Activated CD4-positive, alpha-beta memory T cell treated with anti-CD3 and anti-CD28 coated beads, Interleukin-2, amount 10 ng/mL, durations not matched to agents 7 days and 5 days (primary cell): ENCODE measurements at regions not wholly inside any gene's neighbourhood (a gene's known extent, or its start where the extent isn't known, plus 50 kb on each side); places are given as distances from the start of the nearest gene placed in this dataset.

Experiments used
- CTCF ChIA-PET: fragments of 350-600 bp; sonication (Branson Sonifier 250); formaldehyde crosslinking; loops from one replicate; lab custom pipeline; 2021; ENCODE audit warnings: antibody characterized with exemption, inconsistent platforms; lab: Charles Lee
- POLR2A ChIA-PET: fragments of 350-600 bp; sonication (Branson Sonifier 250); formaldehyde crosslinking; loops from one replicate; lab custom pipeline; 2021; ENCODE audit warnings: antibody characterized with exemption; lab: Charles Lee
- DNase-seq: peaks from one replicate; pipeline ENCODE4 v3.0.0-alpha.2; 2020
- H3K27ac Mint-ChIP-seq: one replicate; pipeline ENCODE4 v1.8.0; 2021; ENCODE audit warnings: mild to moderate bottlenecking, mixed read lengths
- H3K27me3 Mint-ChIP-seq: one replicate; pipeline ENCODE4 v1.8.0; 2021; ENCODE audit warnings: mixed read lengths
- H3K36me3 Mint-ChIP-seq: one replicate; pipeline ENCODE4 v1.8.0; 2021; ENCODE audit warnings: low read depth, mixed read lengths
- H3K4me1 Mint-ChIP-seq: one replicate; pipeline ENCODE4 v1.8.0; 2021; ENCODE audit warnings: mixed read lengths
- H3K4me3 Mint-ChIP-seq: one replicate; pipeline ENCODE4 v1.8.0; 2021; ENCODE audit warnings: mild to moderate bottlenecking, mixed read lengths
- H3K9me3 Mint-ChIP-seq: one replicate; pipeline ENCODE4 v1.8.0; 2021; ENCODE audit warnings: mixed read lengths

DNA sequence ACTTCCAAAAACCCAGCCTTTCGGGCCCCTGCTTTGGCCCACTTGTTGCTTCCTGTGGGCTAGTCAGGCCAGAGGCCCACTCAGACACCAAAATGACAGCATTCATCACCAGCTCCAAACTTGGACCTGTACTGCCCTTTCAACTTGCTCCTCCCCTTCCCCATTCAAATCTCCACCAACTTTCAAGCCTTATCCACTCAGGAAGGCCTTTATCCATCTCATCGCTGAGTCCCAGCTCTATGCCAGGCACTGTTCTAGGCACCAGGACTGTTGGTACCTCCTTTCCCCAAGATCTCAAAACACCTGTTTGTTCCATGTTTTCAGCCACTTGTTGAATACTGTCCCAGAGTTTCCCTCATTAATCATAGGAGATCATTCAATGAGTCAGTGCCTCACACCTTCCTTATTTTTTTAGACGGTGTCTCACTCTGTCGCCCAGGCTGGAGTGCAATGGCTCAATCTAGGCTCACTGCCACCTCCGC is 1011.4 kb downstream of the UQCRFS1 start:
- no peaks in the 10 kb centered on the region for H3K27me3 Mint-ChIP-seq
- H3K4me1 Mint-ChIP-seq: no peaks in the 10 kb centered on the region
- no peak overlapping the region for H3K4me3 Mint-ChIP-seq
- H3K36me3 Mint-ChIP-seq: no peaks in the 10 kb centered on the region
- peaks cover 25% of the 10 kb centered on the region for H3K9me3 Mint-ChIP-seq
- ChIA-PET CTCF (no interaction called here), POLR2A (no interaction called here)
- H3K27ac Mint-ChIP-seq: no peak overlapping the region
- DNase-seq: no peak

DNA sequence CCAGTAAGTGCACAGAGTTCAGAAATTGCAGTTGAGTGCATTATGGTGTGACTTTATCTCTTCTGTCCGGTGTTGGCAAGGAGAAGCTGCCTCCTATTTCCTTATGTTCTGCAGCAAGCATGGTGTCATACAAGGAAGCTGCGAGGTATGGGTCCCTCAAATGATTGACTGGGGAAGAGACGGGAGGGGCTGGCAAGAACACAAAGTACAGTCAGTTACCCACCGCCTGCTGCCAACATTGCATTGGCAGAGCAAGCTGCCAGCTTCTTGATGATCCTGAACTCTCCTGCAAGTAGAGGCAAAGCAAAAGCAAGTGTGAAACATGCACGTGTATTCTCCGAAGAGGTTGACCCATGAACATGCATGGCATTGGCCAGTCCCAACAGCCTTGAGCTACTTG is 1013.6 kb downstream of the UQCRFS1 start:
- CTCF ChIA-PET: no interaction called here
- no peak for DNase-seq
- Mint-ChIP-seq H3K27ac (no peak overlapping the region), H3K27me3 (no peaks in the 10 kb centered on the region), H3K9me3 (peaks cover 35% of the 10 kb centered on the region), H3K4me1 (no peaks in the 10 kb centered on the region), H3K4me3 (no peak overlapping the region), H3K36me3 (no peaks in the 10 kb centered on the region)
- POLR2A ChIA-PET: no interaction called here

DNA sequence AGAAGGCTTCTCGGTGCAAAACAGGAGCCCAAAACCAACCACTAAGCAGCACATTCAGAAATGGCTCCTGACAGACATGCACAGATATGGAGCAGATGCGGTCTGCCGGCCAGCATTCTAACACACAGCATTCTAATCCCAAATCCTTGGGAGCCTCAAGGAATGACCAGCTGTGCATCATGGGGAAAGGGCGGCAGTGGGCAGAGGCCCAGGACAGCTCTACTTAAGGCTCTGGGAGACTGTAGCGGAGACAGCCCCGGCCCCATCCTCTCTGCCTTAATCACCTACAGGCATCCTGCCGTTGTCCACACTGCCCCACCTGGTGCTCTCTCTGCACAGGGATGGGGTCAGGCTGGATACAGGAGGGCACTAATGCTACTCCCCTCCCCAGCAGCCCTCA is 1016.0 kb downstream of the UQCRFS1 start:
- CTCF ChIA-PET: no interaction called here
- Mint-ChIP-seq H3K27ac (no peak overlapping the region), H3K9me3 (peaks cover 31% of the 10 kb centered on the region), H3K4me1 (no peaks in the 10 kb centered on the region), H3K4me3 (no peak overlapping the region), H3K36me3 (no peaks in the 10 kb centered on the region), H3K27me3 (no peaks in the 10 kb centered on the region)
- POLR2A ChIA-PET: no interaction called here
- no peak for DNase-seq

DNA sequence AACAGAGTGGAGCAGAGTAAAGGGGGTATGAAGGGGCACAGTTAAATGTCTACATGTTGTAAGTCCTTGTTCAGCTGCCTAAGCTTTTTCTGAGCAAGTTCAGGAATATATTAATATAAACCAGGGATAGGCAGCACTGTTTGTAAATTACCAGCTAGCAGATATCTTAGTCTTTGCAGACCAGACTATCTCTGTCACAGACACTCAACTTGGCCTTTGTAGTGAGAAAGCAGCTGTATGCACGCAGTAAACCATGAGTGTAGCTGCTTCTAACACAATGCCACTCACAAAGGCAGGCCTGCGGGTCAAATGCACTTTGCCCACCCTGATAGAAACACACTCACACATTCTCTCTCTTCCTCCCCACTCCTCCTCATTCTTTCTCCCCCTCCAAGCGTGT is 1016.9 kb downstream of the UQCRFS1 start:
- H3K27ac Mint-ChIP-seq: no peak overlapping the region

DNA sequence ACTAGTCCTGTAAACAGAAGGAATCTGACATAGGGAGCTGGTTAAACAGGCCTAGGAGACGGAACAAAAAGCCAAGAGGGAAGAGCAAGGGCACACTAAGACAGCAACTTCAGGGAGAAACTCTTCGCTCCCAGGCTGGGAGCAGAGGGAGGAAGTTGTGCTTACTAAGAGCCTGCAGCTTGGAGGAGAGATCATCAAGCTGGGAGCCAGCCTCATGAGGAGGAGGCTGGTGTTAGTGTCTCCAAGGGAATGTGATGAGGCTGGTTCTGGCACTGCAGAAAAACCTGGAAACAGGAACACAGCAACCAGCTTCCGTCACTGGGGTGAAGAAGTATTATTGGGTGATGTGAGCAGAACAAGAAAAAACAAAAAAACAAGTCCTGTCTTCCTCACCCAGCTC is 1027.3 kb downstream of the UQCRFS1 start:
- no peaks in the 10 kb centered on the region for H3K27me3 Mint-ChIP-seq
- ChIA-PET POLR2A (no interaction called here), CTCF (no interaction called here)
- H3K27ac Mint-ChIP-seq: no peak overlapping the region
- no peaks in the 10 kb centered on the region for H3K4me1 Mint-ChIP-seq
- DNase-seq: no peak
- H3K9me3 Mint-ChIP-seq: peaks cover 21% of the 10 kb centered on the region
- no peak overlapping the region for H3K4me3 Mint-ChIP-seq
- H3K36me3 Mint-ChIP-seq: no peaks in the 10 kb centered on the region

More for the DNA sequence above, 1016.9 kb downstream of the UQCRFS1 start:
- no peaks in the 10 kb centered on the region for H3K36me3 Mint-ChIP-seq
- ChIA-PET CTCF (no interaction called here), POLR2A (no interaction called here)
- peaks cover 25% of the 10 kb centered on the region for H3K9me3 Mint-ChIP-seq
- no peaks in the 10 kb centered on the region for H3K27me3 Mint-ChIP-seq
- no peak overlapping the region for H3K4me3 Mint-ChIP-seq
- no peak for DNase-seq
- H3K4me1 Mint-ChIP-seq: no peaks in the 10 kb centered on the region

DNA sequence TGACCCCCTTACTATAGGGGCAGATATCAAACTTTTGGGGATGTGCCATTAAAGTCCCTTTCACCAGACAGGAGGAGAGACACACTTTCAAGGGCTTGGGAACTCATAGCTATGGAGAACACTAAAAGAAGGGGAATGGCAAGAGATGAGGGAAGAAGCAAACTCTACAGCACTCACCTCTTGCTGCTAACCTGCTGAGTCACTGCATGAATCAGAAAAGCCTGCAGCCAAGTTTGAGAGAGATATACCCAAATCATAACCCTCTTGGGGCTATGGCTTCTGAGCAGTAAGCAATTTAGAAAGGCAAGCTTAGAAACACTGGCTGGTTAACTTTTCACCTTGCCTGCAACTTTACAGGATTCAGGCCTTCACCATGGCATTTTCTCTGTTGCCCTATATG is 1028.0 kb downstream of the UQCRFS1 start:
- POLR2A ChIA-PET: no interaction called here
- no peaks in the 10 kb centered on the region for H3K36me3 Mint-ChIP-seq
- no peaks in the 10 kb centered on the region for H3K27me3 Mint-ChIP-seq
- CTCF ChIA-PET: no interaction called here
- H3K9me3 Mint-ChIP-seq: peaks cover 19% of the 10 kb centered on the region
- no peak overlapping the region for H3K4me3 Mint-ChIP-seq
- no peak for DNase-seq
- no peak overlapping the region for H3K27ac Mint-ChIP-seq
- H3K4me1 Mint-ChIP-seq: no peaks in the 10 kb centered on the region

DNA sequence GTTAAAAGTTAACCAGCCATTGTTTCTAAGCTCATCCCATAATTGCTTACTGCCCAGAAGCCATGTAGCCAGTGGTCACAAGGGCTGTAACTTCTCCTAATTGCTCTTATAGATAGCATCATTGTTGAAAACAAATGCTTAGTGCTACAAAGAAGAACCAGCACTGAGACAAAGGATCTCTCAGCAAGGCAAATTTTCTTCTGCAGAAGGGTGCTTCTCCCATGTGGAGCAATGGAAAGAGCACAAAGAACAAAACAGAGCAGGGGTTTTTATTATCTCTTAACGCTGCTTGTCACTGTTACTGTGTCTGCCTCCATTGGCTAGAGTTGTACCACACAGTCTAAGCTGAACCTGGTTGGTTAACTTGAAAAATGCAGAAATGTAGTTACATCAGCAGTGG is 1036.8 kb downstream of the UQCRFS1 start:
- H3K9me3 Mint-ChIP-seq: peaks cover 25% of the 10 kb centered on the region
- H3K4me3 Mint-ChIP-seq: no peak overlapping the region
- H3K36me3 Mint-ChIP-seq: no peaks in the 10 kb centered on the region
- no peaks in the 10 kb centered on the region for H3K27me3 Mint-ChIP-seq
- H3K27ac Mint-ChIP-seq: no peak overlapping the region
- DNase-seq: no peak
- H3K4me1 Mint-ChIP-seq: no peaks in the 10 kb centered on the region
- CTCF ChIA-PET: no interaction called here
- POLR2A ChIA-PET: no interaction called here

DNA sequence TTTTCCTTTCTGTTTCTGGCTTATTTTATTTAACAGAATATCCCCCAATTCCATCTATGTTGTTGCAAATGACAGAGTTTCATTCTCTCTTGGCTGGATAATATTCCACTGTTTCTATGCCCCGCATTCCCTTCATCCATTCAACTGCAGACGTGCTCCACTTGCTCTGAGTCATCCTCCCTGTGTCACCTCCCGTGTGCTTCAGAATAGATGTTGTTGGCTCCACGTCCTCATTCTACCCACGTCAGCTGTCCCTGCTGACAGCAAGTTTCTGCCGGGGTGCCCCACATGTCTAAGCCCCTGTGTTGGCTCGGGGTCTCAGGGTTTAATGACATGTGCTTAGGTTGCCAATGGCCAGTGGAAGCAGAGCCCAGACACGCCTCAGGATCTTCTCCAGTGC is 1041.0 kb downstream of the UQCRFS1 start:
- H3K36me3 Mint-ChIP-seq: no peaks in the 10 kb centered on the region
- H3K27ac Mint-ChIP-seq: no peak overlapping the region
- ChIA-PET CTCF (no interaction called here), POLR2A (no interaction called here)
- DNase-seq: no peak
- H3K9me3 Mint-ChIP-seq: peaks cover 25% of the 10 kb centered on the region
- H3K4me3 Mint-ChIP-seq: no peak overlapping the region
- H3K4me1 Mint-ChIP-seq: no peaks in the 10 kb centered on the region
- H3K27me3 Mint-ChIP-seq: no peaks in the 10 kb centered on the region

DNA sequence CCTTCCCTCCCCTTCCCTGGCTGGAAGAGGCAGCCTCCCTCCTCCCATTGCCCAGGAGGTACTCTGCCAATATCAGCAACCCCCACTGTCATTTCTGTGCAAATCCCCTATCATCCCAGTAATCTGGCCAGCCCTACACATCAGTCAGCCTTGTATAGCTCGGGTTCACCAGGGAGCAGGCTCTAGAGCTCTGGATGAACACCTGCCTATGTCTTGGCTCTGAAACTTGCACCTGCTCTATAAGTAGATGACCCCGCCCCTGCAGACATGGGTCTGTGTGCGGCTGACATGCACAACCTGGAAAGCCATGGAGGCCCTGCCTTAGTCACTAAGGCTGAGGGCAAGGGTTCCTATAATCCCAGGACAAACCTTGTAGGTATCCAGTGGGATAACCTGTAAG is 1042.9 kb downstream of the UQCRFS1 start:
- Mint-ChIP-seq H3K36me3 (no peaks in the 10 kb centered on the region), H3K9me3 (peaks cover 23% of the 10 kb centered on the region), H3K27ac (no peak overlapping the region), H3K4me3 (no peak overlapping the region), H3K4me1 (no peaks in the 10 kb centered on the region), H3K27me3 (no peaks in the 10 kb centered on the region)
- ChIA-PET CTCF (no interaction called here), POLR2A (no interaction called here)
- DNase-seq: no peak

DNA sequence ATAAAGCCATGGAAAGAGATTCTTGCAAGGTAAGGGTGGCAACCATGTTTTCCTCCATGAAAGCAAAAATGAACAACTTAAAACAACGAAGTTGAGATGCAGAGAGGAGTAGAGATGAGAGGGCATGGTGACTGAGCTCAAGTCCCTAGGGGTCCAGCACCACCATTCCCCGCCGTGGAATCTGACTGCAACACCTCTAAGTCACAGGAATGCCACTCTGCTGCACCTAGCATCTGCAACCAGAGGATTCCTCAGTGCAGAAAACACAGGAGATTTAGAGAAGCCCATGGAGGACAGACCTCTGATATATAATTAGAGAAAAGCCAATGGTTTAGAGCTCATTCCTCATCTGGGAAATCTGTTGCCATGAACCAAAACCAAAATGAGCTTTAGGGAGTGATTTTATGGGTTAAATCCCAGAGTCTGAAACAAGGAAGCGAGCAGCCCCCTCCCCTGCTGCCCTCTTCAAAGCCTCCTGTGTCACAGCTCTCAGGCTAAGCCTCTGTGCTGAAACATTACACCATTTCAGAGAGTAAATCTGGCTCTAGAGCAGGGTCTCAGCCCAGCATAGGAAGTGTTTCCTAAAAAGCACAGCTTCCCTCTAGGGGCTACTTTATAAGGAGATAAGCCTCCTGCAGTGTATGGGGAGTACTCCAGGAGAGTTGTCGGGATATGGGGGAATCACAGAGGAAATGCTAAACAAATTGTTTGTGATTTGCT is 1043.6 kb downstream of the UQCRFS1 start:
- peaks cover 20% of the 10 kb centered on the region for H3K9me3 Mint-ChIP-seq
- CTCF ChIA-PET: no interaction called here

DNA sequence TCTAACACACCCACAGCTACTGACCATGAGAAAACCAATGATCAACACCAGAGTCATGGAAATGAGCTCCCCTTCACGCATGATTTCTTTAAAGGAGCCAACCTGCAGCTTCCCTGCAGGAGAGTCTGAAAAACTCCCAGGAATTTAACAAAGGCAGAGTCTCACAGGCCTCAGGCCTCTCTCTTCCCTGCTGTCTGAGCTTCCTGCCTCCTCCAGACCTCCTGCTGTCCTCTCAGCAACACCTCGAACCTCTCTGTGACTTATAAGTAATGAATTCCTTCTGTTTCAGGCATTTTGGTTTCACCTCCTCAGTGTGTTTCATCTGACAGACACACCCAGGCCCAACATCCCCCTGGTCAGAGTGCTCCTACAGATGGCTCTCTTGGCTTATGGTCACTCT is 1044.4 kb downstream of the UQCRFS1 start:
- no peaks in the 10 kb centered on the region for H3K27me3 Mint-ChIP-seq
- H3K36me3 Mint-ChIP-seq: no peaks in the 10 kb centered on the region
- H3K9me3 Mint-ChIP-seq: peaks cover 20% of the 10 kb centered on the region
- no peaks in the 10 kb centered on the region for H3K4me1 Mint-ChIP-seq
- DNase-seq: no peak
- H3K27ac Mint-ChIP-seq: no peak overlapping the region
- CTCF ChIA-PET: no interaction called here
- H3K4me3 Mint-ChIP-seq: no peak overlapping the region
- POLR2A ChIA-PET: no interaction called here

More for the DNA sequence above, 1043.6 kb downstream of the UQCRFS1 start:
- Mint-ChIP-seq H3K4me1 (no peaks in the 10 kb centered on the region), H3K4me3 (no peak overlapping the region), H3K27me3 (no peaks in the 10 kb centered on the region), H3K36me3 (no peaks in the 10 kb centered on the region), H3K27ac (no peak overlapping the region)
- DNase-seq: no peak
- POLR2A ChIA-PET: no interaction called here

DNA sequence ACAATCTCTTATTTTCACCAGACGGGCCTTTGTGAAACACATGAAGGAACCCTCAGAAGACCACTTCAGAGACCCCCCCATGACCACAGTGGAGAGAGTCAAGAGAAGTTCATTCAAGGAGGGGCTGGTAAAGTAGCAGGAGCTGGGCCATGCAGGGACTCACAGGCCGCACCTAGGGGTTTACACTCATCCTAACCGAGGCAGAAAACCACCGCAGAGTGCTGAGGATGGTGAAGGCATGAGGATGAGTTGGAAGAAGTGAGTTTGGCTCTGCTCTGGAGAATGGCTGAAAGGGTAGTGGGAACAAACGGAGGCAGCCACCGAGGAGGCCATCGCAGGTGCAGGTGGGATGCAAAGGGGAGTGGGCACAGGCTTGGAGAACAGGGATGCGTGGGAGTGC is 1046.9 kb downstream of the UQCRFS1 start:
- H3K36me3 Mint-ChIP-seq: no peaks in the 10 kb centered on the region
- no peaks in the 10 kb centered on the region for H3K27me3 Mint-ChIP-seq
- POLR2A ChIA-PET: no interaction called here
- no peaks in the 10 kb centered on the region for H3K4me1 Mint-ChIP-seq
- no peak for DNase-seq
- CTCF ChIA-PET: no interaction called here
- H3K9me3 Mint-ChIP-seq: peaks cover 16% of the 10 kb centered on the region
- H3K4me3 Mint-ChIP-seq: no peak overlapping the region
- no peak overlapping the region for H3K27ac Mint-ChIP-seq

DNA sequence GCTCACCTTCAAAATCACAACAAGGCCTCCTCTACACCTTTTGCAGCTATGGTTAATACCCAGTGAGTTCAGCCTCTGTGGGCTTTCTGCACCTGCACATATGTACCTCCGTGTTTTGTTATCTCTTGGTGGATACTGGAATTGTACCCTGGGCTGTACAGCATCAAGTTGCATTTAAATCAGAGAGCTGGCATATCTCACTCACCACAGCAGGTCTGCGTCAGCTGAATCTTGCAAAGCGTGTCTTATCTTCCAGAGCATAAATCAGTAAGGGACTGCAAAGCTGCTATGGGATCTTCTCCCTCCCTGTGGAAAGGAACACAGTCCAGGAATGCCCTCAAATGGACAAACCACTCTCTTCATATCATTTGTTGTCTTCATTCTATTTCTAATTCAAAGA is 1048.7 kb downstream of the UQCRFS1 start:
- peaks cover 13% of the 10 kb centered on the region for H3K9me3 Mint-ChIP-seq
- POLR2A ChIA-PET: no interaction called here

DNA sequence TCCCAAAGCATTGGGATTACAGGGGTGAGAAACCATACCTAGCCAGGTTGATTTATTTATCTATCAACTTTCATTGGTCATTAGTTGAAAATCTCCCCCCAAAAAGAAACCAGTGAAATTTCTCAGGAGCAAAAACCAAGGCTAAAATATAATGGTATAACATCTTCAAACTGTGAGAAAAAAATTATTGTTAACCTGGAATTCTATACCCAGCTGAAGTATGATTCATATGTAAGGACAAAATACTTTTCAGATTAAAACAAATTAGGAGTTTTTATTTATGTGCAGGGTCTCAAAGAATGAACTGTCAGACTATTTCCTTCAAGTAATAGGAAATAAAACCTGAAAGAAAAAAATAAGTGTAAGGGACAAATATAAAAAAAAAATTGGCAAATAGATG is 1053.9 kb downstream of the UQCRFS1 start:
- CTCF ChIA-PET: no interaction called here

More for the DNA sequence above, 1048.7 kb downstream of the UQCRFS1 start:
- Mint-ChIP-seq H3K4me3 (no peak overlapping the region), H3K27me3 (no peaks in the 10 kb centered on the region), H3K36me3 (no peaks in the 10 kb centered on the region), H3K27ac (no peak overlapping the region), H3K4me1 (no peaks in the 10 kb centered on the region)
- DNase-seq: no peak
- CTCF ChIA-PET: no interaction called here

More for the DNA sequence above, 1053.9 kb downstream of the UQCRFS1 start:
- Mint-ChIP-seq H3K9me3 (peaks cover 15% of the 10 kb centered on the region), H3K4me1 (no peaks in the 10 kb centered on the region), H3K36me3 (no peaks in the 10 kb centered on the region), H3K4me3 (no peak overlapping the region), H3K27ac (no peak overlapping the region), H3K27me3 (no peaks in the 10 kb centered on the region)
- POLR2A ChIA-PET: no interaction called here
- DNase-seq: no peak
